GM12891 (cell line): ENCODE measurements at regions not wholly inside any gene's neighbourhood (a gene's known extent, or its start where the extent isn't known, plus 50 kb on each side); places are given as distances from the start of the nearest gene placed in this dataset.

Source experiments
- PAX5 ChIP-seq: IDR thresholded peaks from 2 replicates; pipeline ENCODE4 v1.6.1; 2011; ENCODE audit warnings: low read length, moderate library complexity, mild to moderate bottlenecking; ENCODE audit not compliant: insufficient read depth, severe bottlenecking
- POLR2A ChIP-seq: IDR thresholded peaks from 2 replicates; pipeline ENCODE4 v1.6.1; 2011; ENCODE audit warnings: low read depth, low read length, control low read depth
- POLR2AphosphoS5 ChIP-seq: IDR thresholded peaks from 2 replicates; pipeline ENCODE4 v1.6.1; 2011; ENCODE audit warnings: low read depth, low read length, control low read depth
- SPI1 ChIP-seq: IDR thresholded peaks from 2 replicates; pipeline ENCODE4 v1.6.1; 2011; ENCODE audit warnings: low read depth, low read length, control low read depth
- TAF1 ChIP-seq: IDR thresholded peaks from 2 replicates; pipeline ENCODE4 v1.6.1; 2011; ENCODE audit warnings: low read depth, low read length, control low read depth

DNA sequence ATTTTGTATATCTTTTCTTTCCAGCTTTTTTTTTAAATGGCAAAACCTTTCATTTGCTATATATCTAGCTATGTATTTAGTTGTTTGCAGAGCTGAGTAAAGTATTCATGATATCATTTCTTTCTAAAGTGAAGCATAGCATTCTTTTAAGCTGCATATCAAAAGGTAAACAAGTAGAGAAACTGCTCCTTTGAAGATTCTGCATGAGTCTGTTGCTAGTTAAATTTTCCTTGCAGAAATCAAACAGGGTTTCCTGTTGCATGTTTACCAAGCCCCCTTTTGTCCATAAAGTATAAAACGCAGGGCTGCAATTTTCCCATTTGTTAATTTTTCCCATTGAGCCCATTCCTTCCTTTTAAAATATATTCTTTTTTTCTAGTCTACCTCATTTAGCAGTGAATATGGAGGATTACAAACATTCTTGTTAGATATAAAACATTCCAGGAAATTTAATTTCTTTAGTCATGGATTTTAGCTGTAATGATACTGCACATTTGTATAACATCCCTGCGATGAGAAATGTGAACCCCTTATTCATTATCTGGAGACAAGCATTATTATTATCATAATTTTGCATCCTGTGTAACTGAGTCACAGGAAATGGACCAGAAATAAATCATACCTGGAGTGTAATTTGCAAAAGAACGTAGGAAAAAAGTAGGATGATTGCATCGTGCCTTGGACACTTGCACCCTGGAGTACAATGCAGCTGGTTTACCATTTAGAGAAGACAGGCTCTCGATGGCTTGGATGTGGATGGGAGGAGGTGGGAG is 110.9 kb upstream of the ARGLU1 start:
- TF ChIP-seq POLR2A, result no peak
- no peak for TF ChIP-seq POLR2AphosphoS5
- no peak for TF ChIP-seq TAF1
- no peak for TF ChIP-seq PAX5
- no peak for TF ChIP-seq SPI1
